SK-N-MC (cell line): ENCODE measurements at regions not wholly inside any gene's neighbourhood (a gene's known extent, or its start where the extent isn't known, plus 50 kb on each side); places are given as distances from the start of the nearest gene placed in this dataset.

Source experiments
- EZH2 ChIP-seq: fragments of 200-600 bp; sonication (generic); IDR thresholded peaks from one replicate; pipeline ENCODE4 v1.6.1; 2017; ENCODE audit warnings: antibody characterized with exemption
- POLR2AphosphoS5 ChIP-seq: IDR thresholded peaks from 2 replicates; pipeline ENCODE4 v1.6.1; 2012; ENCODE audit warnings: mild to moderate bottlenecking, low read depth, low read length, borderline replicate concordance

DNA sequence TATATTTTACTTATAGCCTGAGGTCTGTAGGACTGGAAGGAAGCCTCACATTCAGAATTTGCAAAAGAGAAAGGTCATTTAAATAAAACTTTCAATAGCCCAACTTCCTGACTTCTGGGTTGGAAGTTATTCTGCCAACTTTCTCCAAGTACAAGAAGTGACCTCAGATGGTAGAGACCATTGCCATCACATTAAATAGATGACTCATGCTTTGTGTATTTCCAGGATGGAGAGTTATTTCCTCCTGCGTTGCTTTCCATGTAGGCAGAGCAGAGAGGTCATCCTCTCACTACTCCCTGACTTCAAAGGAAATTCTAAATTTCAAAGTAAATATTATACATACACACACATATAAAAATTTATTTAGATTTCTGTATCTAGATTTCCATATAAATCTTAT, 73.0 kb upstream of the NR3C2 start:
- TF ChIP-seq POLR2AphosphoS5: no peak
- TF ChIP-seq EZH2: no peak
